Astrocyte (in vitro differentiated cells and primary cell): ENCODE measurements at regions not wholly inside any gene's neighbourhood (a gene's known extent, or its start where the extent isn't known, plus 50 kb on each side); places are given as distances from the start of the nearest gene placed in this dataset.

ENCODE experiments used
- DNase-seq: peaks from one replicate; pipeline ENCODE4 v3.0.0-alpha.2; 2010; ENCODE audit warnings: low read depth
- FAIRE-seq: peaks from 2 replicates; lab custom pipeline; 2011; peaks lifted over from hg19 to GRCh38; lab: Jason Lieb, UNC
- H2AFZ ChIP-seq: 2 replicates; pipeline ENCODE4 v1.6.0; 2012; ENCODE audit warnings: low read depth, low read length, inconsistent platforms
- H3K27ac ChIP-seq: 2 replicates; pipeline ENCODE4 v1.5.1; 2011; ENCODE audit warnings: low read depth, low read length, inconsistent platforms
- H3K27me3 ChIP-seq: 2 replicates; pipeline ENCODE4 v1.6.0; 2011; ENCODE audit warnings: low read length, inconsistent platforms; ENCODE audit not compliant: insufficient read depth
- H3K36me3 ChIP-seq: 2 replicates; pipeline ENCODE4 v1.5.1; 2011; ENCODE audit warnings: low read length, inconsistent platforms; ENCODE audit not compliant: insufficient read depth
- H3K4me1 ChIP-seq: 2 replicates; pipeline ENCODE4 v1.5.1; 2011; ENCODE audit warnings: low read length, inconsistent platforms; ENCODE audit not compliant: insufficient read depth
- H3K4me2 ChIP-seq: 2 replicates; pipeline ENCODE4 v1.6.0; 2012; ENCODE audit warnings: low read length, inconsistent platforms
- H3K4me3 ChIP-seq: 2 replicates; pipeline ENCODE4 v1.5.1; 2011; ENCODE audit warnings: low read depth, mild to moderate bottlenecking, low read length, inconsistent platforms; ENCODE audit not compliant: insufficient read depth
- H3K79me2 ChIP-seq: 2 replicates; pipeline ENCODE4 v1.6.0; 2012; ENCODE audit warnings: mild to moderate bottlenecking, low read length, inconsistent platforms; ENCODE audit not compliant: insufficient read depth
- H3K9ac ChIP-seq: 2 replicates; pipeline ENCODE4 v1.6.0; 2012; ENCODE audit warnings: mild to moderate bottlenecking, low read length, inconsistent platforms
- H3K9me3 ChIP-seq: 2 replicates; pipeline ENCODE4 v1.5.1; 2012; ENCODE audit warnings: low read depth, mild to moderate bottlenecking, low read length, inconsistent platforms; ENCODE audit not compliant: insufficient read depth
- H4K20me1 ChIP-seq: 2 replicates; pipeline ENCODE4 v1.6.0; 2012; ENCODE audit warnings: low read length, inconsistent platforms; ENCODE audit not compliant: insufficient read depth
- H3K27ac Mint-ChIP-seq: one replicate; pipeline ENCODE4 v1.8.0; 2021; ENCODE audit warnings: mild to moderate bottlenecking, mixed read lengths; ENCODE audit not compliant: unreplicated experiment
- H3K27me3 Mint-ChIP-seq: one replicate; pipeline ENCODE4 v1.8.0; 2021; ENCODE audit warnings: low read depth, mixed read lengths; ENCODE audit not compliant: unreplicated experiment
- H3K36me3 Mint-ChIP-seq: one replicate; pipeline ENCODE4 v1.8.0; 2021; ENCODE audit warnings: low read depth, mixed read lengths; ENCODE audit not compliant: unreplicated experiment
- H3K4me1 Mint-ChIP-seq: one replicate; pipeline ENCODE4 v1.8.0; 2021; ENCODE audit warnings: low read depth, mixed read lengths; ENCODE audit not compliant: unreplicated experiment
- H3K4me3 Mint-ChIP-seq: one replicate; pipeline ENCODE4 v1.8.0; 2021; ENCODE audit warnings: mild to moderate bottlenecking, moderate library complexity, mixed read lengths; ENCODE audit not compliant: unreplicated experiment
- H3K9me3 Mint-ChIP-seq: one replicate; pipeline ENCODE4 v1.8.0; 2021; ENCODE audit warnings: mild to moderate bottlenecking, mixed read lengths; ENCODE audit not compliant: unreplicated experiment
- EZH2 ChIP-seq: IDR thresholded peaks from 2 replicates; pipeline ENCODE4 v1.6.1; 2012; ENCODE audit warnings: mild to moderate bottlenecking, low read length, inconsistent platforms; ENCODE audit not compliant: insufficient read depth
- TF ChIP-seq, protein P1 (sequence below): IDR thresholded peaks from 2 replicates; pipeline ENCODE4 v1.5.1; 2011; ENCODE audit warnings: low read depth, mild to moderate bottlenecking, inconsistent platforms, low read length, moderate library complexity; ENCODE audit not compliant: insufficient read depth

DNA sequence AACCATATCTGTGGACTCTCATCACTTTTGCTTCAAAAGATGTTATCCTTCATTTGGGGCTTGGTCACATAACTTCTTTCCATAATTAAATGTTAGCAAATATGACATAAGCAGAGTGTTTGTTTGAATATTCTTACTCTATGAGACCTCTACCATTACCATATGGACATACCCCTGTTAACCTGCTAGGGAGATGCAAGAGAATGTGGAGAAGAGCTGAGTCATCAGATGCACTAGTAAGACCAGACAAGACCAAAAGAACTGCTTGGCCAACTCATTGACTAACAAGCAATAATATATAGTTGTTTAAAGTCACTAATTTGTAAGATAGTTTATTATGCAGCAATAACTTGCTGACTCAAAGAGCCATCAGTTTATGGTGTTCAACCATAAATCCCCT lies 652.9 kb downstream of the SMARCA1 start:
- FAIRE-seq: peak; percentile 47
- Mint-ChIP-seq H3K27ac (no peak overlapping the region), H3K9me3 (no peaks in the 10 kb centered on the region)

GRCh38 chrX:128862557-128862956 lies 660.7 kb downstream of the SMARCA1 start:
- Histone ChIP-seq H3K4me3 (no peak overlapping the region), H3K4me1 (no peaks in the 10 kb centered on the region), H3K9me3 (no peaks in the 10 kb centered on the region), H3K27ac (no peak overlapping the region), H3K4me2 (no peak overlapping the region), H3K36me3 (no peaks in the 10 kb centered on the region), H3K9ac (no peak overlapping the region), H3K27me3 (no peaks in the 10 kb centered on the region), H2AFZ (no peak overlapping the region), H4K20me1 (no peaks in the 10 kb centered on the region), H3K79me2 (no peaks in the 10 kb centered on the region)
- Mint-ChIP-seq H3K4me3 (no peak overlapping the region), H3K36me3 (no peaks in the 10 kb centered on the region), H3K27me3 (no peaks in the 10 kb centered on the region), H3K4me1 (no peaks in the 10 kb centered on the region), H3K27ac (no peak overlapping the region), H3K9me3 (no peaks in the 10 kb centered on the region)
- FAIRE-seq (peak; percentile 64), DNase-seq (no peak)
- TF ChIP-seq, protein P1, sequence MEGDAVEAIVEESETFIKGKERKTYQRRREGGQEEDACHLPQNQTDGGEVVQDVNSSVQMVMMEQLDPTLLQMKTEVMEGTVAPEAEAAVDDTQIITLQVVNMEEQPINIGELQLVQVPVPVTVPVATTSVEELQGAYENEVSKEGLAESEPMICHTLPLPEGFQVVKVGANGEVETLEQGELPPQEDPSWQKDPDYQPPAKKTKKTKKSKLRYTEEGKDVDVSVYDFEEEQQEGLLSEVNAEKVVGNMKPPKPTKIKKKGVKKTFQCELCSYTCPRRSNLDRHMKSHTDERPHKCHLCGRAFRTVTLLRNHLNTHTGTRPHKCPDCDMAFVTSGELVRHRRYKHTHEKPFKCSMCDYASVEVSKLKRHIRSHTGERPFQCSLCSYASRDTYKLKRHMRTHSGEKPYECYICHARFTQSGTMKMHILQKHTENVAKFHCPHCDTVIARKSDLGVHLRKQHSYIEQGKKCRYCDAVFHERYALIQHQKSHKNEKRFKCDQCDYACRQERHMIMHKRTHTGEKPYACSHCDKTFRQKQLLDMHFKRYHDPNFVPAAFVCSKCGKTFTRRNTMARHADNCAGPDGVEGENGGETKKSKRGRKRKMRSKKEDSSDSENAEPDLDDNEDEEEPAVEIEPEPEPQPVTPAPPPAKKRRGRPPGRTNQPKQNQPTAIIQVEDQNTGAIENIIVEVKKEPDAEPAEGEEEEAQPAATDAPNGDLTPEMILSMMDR: no peak
- TF ChIP-seq EZH2: no peak

More for the DNA sequence above, 652.9 kb downstream of the SMARCA1 start:
- H2AFZ ChIP-seq: no peak overlapping the region
- Mint-ChIP-seq H3K4me1 (no peaks in the 10 kb centered on the region), H3K27me3 (no peaks in the 10 kb centered on the region), H3K4me3 (no peak overlapping the region), H3K36me3 (no peaks in the 10 kb centered on the region)
- no peak overlapping the region for H3K9ac ChIP-seq
- no peak for DNase-seq
- no peaks in the 10 kb centered on the region for H3K4me1 ChIP-seq
- no peak overlapping the region for H3K4me2 ChIP-seq
- no peaks in the 10 kb centered on the region for H3K36me3 ChIP-seq
- H3K79me2 ChIP-seq: no peaks in the 10 kb centered on the region
- no peak overlapping the region for H3K4me3 ChIP-seq
- no peaks in the 10 kb centered on the region for H3K9me3 ChIP-seq
- TF ChIP-seq EZH2: no peak
- TF ChIP-seq, protein P1: no peak
- H3K27me3 ChIP-seq: no peaks in the 10 kb centered on the region
- no peaks in the 10 kb centered on the region for H4K20me1 ChIP-seq
- H3K27ac ChIP-seq: no peak overlapping the region

- Mint-ChIP-seq H3K36me3 (no peaks in the 10 kb centered on the region), H3K9me3 (no peaks in the 10 kb centered on the region), H3K4me3 (no peak overlapping the region), H3K27ac (no peak overlapping the region), H3K27me3 (no peaks in the 10 kb centered on the region), H3K4me1 (no peaks in the 10 kb centered on the region)
- H2AFZ ChIP-seq: no peak overlapping the region
- H3K27me3 ChIP-seq: no peaks in the 10 kb centered on the region
- TF ChIP-seq, protein P1: no peak
- no peak for TF ChIP-seq EZH2
- H3K79me2 ChIP-seq: no peaks in the 10 kb centered on the region
- no peak overlapping the region for H3K4me2 ChIP-seq
- no peak overlapping the region for H3K27ac ChIP-seq
- no peaks in the 10 kb centered on the region for H3K36me3 ChIP-seq
- DNase-seq: no peak
- H3K9ac ChIP-seq: no peak overlapping the region
- no peaks in the 10 kb centered on the region for H3K9me3 ChIP-seq
- no peaks in the 10 kb centered on the region for H3K4me1 ChIP-seq
- no peak overlapping the region for H3K4me3 ChIP-seq
- FAIRE-seq: no peak
- H4K20me1 ChIP-seq: no peaks in the 10 kb centered on the region
These were observed 674.9 kb downstream of the SMARCA1 start for GRCh38 chrX:128848374-128848773.
